Breast epithelium (tissue), 4 donors: ENCODE measurements at regions not wholly inside any gene's neighbourhood (a gene's known extent, or its start where the extent isn't known, plus 50 kb on each side); places are given as distances from the start of the nearest gene placed in this dataset.

ENCODE experiments used
- DNase-seq, 2 donors: peaks; one replicate each; pipeline ENCODE4 v3.0.0-alpha.2; 2019; ENCODE audit warnings: low spot score in 2 of 2
- H3K27ac ChIP-seq, 2 donors: fragments of 200-600 bp; sonication (generic) in 1 of 2; one replicate each; pipeline ENCODE4 v1.5.1; 2016 to 2019; ENCODE audit warnings: mild to moderate bottlenecking in 1 of 2
- H3K27me3 ChIP-seq, 2 donors: fragments of 200-600 bp; sonication (generic) in 1 of 2; one replicate each; pipeline versions ENCODE4 v1.5.1 to v1.6.0; 2017 to 2019; ENCODE audit warnings: control low read depth in 1 of 2, mild to moderate bottlenecking in 1 of 2
- H3K36me3 ChIP-seq: fragments of 200-600 bp; one replicate; pipeline ENCODE4 v1.5.1; 2019
- H3K4me1 ChIP-seq, 2 donors: fragments of 200-600 bp; sonication (generic); one replicate each; pipeline ENCODE4 v1.5.1; 2016 to 2019; ENCODE audit warnings: control low read depth in 1 of 2
- H3K4me3 ChIP-seq, 3 donors: fragments of 200-600 bp; sonication (generic); 1 replicate in 2 of 3; 2 replicates in 1 of 3; pipeline ENCODE4 v1.5.1; 2016 to 2019; ENCODE audit warnings: mild to moderate bottlenecking in 3 of 3, moderate library complexity in 2 of 3
- H3K9me3 ChIP-seq, 2 donors: fragments of 200-600 bp; sonication (generic) in 1 of 2; one replicate each; pipeline ENCODE4 v1.5.1; 2016 to 2019; ENCODE audit warnings: control low read depth in 1 of 2
- POLR2A ChIP-seq: fragments of 450-650 bp; IDR thresholded peaks from one replicate; pipeline ENCODE4 v1.6.1; 2016; ENCODE audit warnings: antibody characterized with exemption, mild to moderate bottlenecking, moderate library complexity
- POLR2AphosphoS5 ChIP-seq, 3 donors: sonication (generic); formaldehyde crosslinking; IDR thresholded peaks; one replicate each; pipeline ENCODE4 v1.6.1; 2017; ENCODE audit warnings: antibody characterized with exemption in 3 of 3
- intact Hi-C: fragments of 100-400 bp; cut with DNase I; formaldehyde crosslinking; loops from one replicate; pipeline ENCODE4 v1.15.1; 2023; ENCODE audit warnings: low total_unique reads
- TF ChIP-seq, protein P1 (sequence below), 3 donors: fragments of 450-650 bp; IDR thresholded peaks; one replicate each; pipeline ENCODE4 v1.5.1; 2016 to 2017; ENCODE audit warnings: antibody characterized with exemption in 3 of 3, mild to moderate bottlenecking in 3 of 3, moderate library complexity in 3 of 3

- Histone ChIP-seq H3K27ac (no peak overlapping the region), H3K4me3 (no peak overlapping the region), H3K9me3 (no peaks in the 10 kb centered on the region), H3K4me1 (no peaks in the 10 kb centered on the region), H3K27me3 (no peaks in the 10 kb centered on the region), H3K36me3 (no peaks in the 10 kb centered on the region)
- intact Hi-C loops, result no loop called here
- TF ChIP-seq, protein P1, sequence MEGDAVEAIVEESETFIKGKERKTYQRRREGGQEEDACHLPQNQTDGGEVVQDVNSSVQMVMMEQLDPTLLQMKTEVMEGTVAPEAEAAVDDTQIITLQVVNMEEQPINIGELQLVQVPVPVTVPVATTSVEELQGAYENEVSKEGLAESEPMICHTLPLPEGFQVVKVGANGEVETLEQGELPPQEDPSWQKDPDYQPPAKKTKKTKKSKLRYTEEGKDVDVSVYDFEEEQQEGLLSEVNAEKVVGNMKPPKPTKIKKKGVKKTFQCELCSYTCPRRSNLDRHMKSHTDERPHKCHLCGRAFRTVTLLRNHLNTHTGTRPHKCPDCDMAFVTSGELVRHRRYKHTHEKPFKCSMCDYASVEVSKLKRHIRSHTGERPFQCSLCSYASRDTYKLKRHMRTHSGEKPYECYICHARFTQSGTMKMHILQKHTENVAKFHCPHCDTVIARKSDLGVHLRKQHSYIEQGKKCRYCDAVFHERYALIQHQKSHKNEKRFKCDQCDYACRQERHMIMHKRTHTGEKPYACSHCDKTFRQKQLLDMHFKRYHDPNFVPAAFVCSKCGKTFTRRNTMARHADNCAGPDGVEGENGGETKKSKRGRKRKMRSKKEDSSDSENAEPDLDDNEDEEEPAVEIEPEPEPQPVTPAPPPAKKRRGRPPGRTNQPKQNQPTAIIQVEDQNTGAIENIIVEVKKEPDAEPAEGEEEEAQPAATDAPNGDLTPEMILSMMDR (IDR thresholded peaks at IDR 0.05), result no peak
- TF ChIP-seq POLR2AphosphoS5 (IDR thresholded peaks at IDR 0.05), result no peak
- no peak for TF ChIP-seq POLR2A
- no peak for DNase-seq
Measured at GRCh38 chr11:115900111-115900510, 395.9 kb upstream of the CADM1 start.

GRCh38 chr11:115897707-115898106 lies 393.5 kb upstream of the CADM1 start:
- no peaks in the 10 kb centered on the region for H3K36me3 ChIP-seq
- H3K27ac ChIP-seq, result no peak overlapping the region
- DNase-seq, result no peak
- H3K9me3 ChIP-seq, result no peaks in the 10 kb centered on the region
- intact Hi-C loops, result no loop called here
- H3K4me1 ChIP-seq, result no peaks in the 10 kb centered on the region
- no peaks in the 10 kb centered on the region for H3K27me3 ChIP-seq
- H3K4me3 ChIP-seq, result no peak overlapping the region
- TF ChIP-seq POLR2AphosphoS5 (IDR thresholded peaks at IDR 0.05) (no peak), POLR2A (no peak)
- TF ChIP-seq, protein P1 (IDR thresholded peaks at IDR 0.05), result no peak

DNA sequence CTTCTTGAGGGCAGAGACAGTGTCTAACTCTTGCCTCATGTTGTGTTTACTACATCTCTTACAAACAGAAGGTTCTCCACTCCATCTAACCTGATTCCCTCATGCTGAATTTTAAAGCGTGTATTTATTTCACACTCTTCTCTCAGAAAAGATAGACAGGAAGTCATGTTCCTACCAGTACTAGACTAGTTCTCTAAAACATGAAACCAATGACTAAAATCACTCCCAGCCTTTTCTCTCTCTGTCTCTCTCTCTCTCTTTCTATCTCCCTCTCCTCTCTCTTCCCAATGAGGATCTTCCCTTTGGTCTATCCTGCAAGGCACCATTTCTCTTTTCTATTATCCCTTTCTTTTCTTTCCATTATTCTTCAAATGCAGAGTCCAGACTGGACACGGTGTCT lies 391.9 kb upstream of the CADM1 start:
- H3K27ac ChIP-seq, result no peak overlapping the region
- H3K4me1 ChIP-seq, result no peaks in the 10 kb centered on the region
- no peak overlapping the region for H3K4me3 ChIP-seq
- TF ChIP-seq, protein P1 (IDR thresholded peaks at IDR 0.05), result no peak
- no peak for TF ChIP-seq POLR2AphosphoS5 (IDR thresholded peaks at IDR 0.05)
- no peak for TF ChIP-seq POLR2A
- intact Hi-C loops, result no loop called here
- no peak for DNase-seq
- no peaks in the 10 kb centered on the region for H3K27me3 ChIP-seq
- H3K9me3 ChIP-seq, result no peaks in the 10 kb centered on the region
- H3K36me3 ChIP-seq, result no peaks in the 10 kb centered on the region

DNA sequence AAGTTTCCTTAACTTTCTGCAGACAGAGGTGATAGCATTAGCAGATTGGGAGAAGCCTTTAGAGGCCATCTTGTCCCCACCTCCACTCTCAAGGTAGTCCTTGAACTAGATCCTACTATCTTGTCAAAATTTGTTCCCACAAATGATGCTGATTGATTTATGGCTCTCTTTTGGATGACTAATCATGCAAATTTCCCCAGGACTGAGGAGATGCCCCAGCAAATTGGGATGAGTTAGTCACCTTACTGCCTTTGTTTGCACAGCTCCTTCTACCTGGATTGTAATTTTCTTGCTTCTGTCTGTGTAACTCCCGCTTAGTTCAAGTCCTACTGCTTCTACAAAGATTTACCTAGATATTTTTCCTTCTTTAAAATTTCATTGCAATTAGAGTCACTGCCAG lies 391.4 kb upstream of the CADM1 start:
- DNase-seq, result no peak
- Histone ChIP-seq H3K9me3 (no peaks in the 10 kb centered on the region), H3K4me3 (no peak overlapping the region), H3K36me3 (no peaks in the 10 kb centered on the region), H3K27ac (no peak overlapping the region), H3K4me1 (no peaks in the 10 kb centered on the region), H3K27me3 (no peaks in the 10 kb centered on the region)
- intact Hi-C loops, result no loop called here
- TF ChIP-seq POLR2A, result no peak
- TF ChIP-seq, protein P1 (IDR thresholded peaks at IDR 0.05), result no peak
- no peak for TF ChIP-seq POLR2AphosphoS5 (IDR thresholded peaks at IDR 0.05)

GRCh38 chr11:115894176-115894575 lies 390.0 kb upstream of the CADM1 start:
- no peak overlapping the region for H3K4me3 ChIP-seq
- H3K4me1 ChIP-seq, result no peaks in the 10 kb centered on the region
- no peak for TF ChIP-seq POLR2A
- TF ChIP-seq POLR2AphosphoS5 (IDR thresholded peaks at IDR 0.05), result no peak
- TF ChIP-seq, protein P1 (IDR thresholded peaks at IDR 0.05), result no peak
- H3K27ac ChIP-seq, result no peak overlapping the region
- no peaks in the 10 kb centered on the region for H3K36me3 ChIP-seq
- no peaks in the 10 kb centered on the region for H3K27me3 ChIP-seq
- DNase-seq, result no peak
- no peaks in the 10 kb centered on the region for H3K9me3 ChIP-seq
- intact Hi-C loops, result no loop called here
